NB4 (cell line): ENCODE measurements at regions not wholly inside any gene's neighbourhood (a gene's known extent, or its start where the extent isn't known, plus 50 kb on each side); places are given as distances from the start of the nearest gene placed in this dataset.

Experiments used
- MYC ChIP-seq: IDR thresholded peaks from 2 replicates; pipeline ENCODE4 v1.6.1; 2011; ENCODE audit warnings: low read depth, low read length
- POLR2A ChIP-seq: IDR thresholded peaks from 2 replicates; pipeline ENCODE4 v1.6.1; 2011; ENCODE audit warnings: mild to moderate bottlenecking; ENCODE audit not compliant: insufficient read length; ENCODE audit errors: extremely low read depth
- TF ChIP-seq, protein P1 (sequence below): IDR thresholded peaks from one replicate; pipeline ENCODE4 v1.5.1; 2012; ENCODE audit warnings: low read depth, low read length

DNA sequence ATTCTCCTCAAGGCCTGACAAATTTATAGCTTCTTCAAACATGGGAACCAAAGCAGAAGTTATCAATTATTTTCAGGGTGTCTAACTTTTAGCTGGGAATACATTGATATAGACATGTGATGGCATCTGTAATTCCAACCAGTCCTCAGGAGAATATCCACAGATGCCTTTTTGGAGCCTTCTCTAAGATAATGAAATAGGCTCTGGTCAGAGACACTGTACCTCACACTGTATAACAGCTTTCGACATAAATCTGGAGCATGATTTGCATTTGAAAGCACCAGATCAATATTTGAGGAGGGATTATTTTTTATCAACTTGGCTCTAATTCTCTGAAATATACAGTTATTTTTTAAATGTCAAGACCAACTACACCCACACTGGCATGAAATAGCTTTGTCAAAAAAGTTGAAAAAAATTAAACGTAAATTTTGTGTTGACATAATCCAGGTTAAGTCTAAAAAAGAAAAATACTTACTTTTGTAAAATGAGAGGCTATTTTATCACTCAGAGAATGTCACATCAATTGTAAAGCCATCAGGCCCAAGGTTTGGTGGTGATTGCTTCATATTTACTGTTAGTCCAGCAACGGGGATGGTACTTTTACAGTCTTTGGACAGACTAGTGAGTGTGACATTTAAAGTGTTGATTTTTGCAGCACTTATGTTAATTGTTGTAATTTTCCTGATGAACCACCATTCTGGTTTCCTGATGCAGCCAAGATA, 177.0 kb upstream of the SP8 start:
- TF ChIP-seq, protein P1, sequence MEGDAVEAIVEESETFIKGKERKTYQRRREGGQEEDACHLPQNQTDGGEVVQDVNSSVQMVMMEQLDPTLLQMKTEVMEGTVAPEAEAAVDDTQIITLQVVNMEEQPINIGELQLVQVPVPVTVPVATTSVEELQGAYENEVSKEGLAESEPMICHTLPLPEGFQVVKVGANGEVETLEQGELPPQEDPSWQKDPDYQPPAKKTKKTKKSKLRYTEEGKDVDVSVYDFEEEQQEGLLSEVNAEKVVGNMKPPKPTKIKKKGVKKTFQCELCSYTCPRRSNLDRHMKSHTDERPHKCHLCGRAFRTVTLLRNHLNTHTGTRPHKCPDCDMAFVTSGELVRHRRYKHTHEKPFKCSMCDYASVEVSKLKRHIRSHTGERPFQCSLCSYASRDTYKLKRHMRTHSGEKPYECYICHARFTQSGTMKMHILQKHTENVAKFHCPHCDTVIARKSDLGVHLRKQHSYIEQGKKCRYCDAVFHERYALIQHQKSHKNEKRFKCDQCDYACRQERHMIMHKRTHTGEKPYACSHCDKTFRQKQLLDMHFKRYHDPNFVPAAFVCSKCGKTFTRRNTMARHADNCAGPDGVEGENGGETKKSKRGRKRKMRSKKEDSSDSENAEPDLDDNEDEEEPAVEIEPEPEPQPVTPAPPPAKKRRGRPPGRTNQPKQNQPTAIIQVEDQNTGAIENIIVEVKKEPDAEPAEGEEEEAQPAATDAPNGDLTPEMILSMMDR: no peak
- no peak for TF ChIP-seq POLR2A
- TF ChIP-seq MYC: no peak
